ENCODE measurements at regions not wholly inside any gene's neighbourhood (a gene's known extent, or its start where the extent isn't known, plus 50 kb on each side); places are given as distances from the start of the nearest gene placed in this dataset.
"Not testable (repeated sequence)": the region's sequence is repeated elsewhere in the genome, so short reads cannot be mapped to it uniquely, and the experiment has no call there.

GRCh38 chr5:125487231-125487630 lies 740.8 kb upstream of the ZNF608 start:
- Histone ChIP-seq H3K27me3 (ENCODE audit: control insufficient read depth in 2 of 2, insufficient read depth in 2 of 2, low read length in 2 of 2) (no peaks in the 10 kb centered on the region), H3K9ac (replicated peaks; ENCODE audit: extremely low read depth, insufficient read depth, low read length) (no peak overlapping the region), H3K27ac (ENCODE audit: insufficient read depth, low read depth, low read length) (no peak overlapping the region), H3K9me3 (replicated peaks; ENCODE audit: control insufficient read depth, insufficient read depth, low read length) (no peaks in the 10 kb centered on the region), H3K9me1 (replicated peaks; ENCODE audit: control insufficient read depth, extremely low read depth, insufficient read depth, low read length) (no peaks in the 10 kb centered on the region), H3K4me1 (ENCODE audit: control insufficient read depth, extremely low read depth, insufficient read depth, low read length) (peaks cover 36% of the 10 kb centered on the region), H3K4me2 (ENCODE audit: insufficient read depth, low read length) (no peak overlapping the region), H2AFZ (ENCODE audit: low read depth, low read length) (peak overlapping the region; percentile 68), H3K36me3 (ENCODE audit: control insufficient read depth in 2 of 2, extremely low read depth in 1 of 2, insufficient read depth in 2 of 2, low read length in 2 of 2) (no peaks in the 10 kb centered on the region), H3K4me3 (replicated peaks in 1 of 3; ENCODE audit: insufficient read depth in 1 of 3, low read depth in 1 of 3, low read length in 3 of 3) (no peak overlapping the region), H4K20me1 (replicated peaks; ENCODE audit: control insufficient read depth, extremely low read depth, insufficient read depth, low read length) (no peaks in the 10 kb centered on the region), H3K79me2 (ENCODE audit: control insufficient read depth, insufficient read depth, low read length) (no peaks in the 10 kb centered on the region)
- BruUV-seq (replicated peaks) = no TSS peak
- ChIA-PET CTCF (no interaction called here), POLR2A (no interaction called here)
- FAIRE-seq = no peak
- DNase-seq (ENCODE audit: low read depth, low spot score) = no peak
- TF ChIP-seq POLR2A (IDR thresholded peaks at IDR 0.05; ENCODE audit: low read depth, low read length) (no peak), POLR2AphosphoS5 (IDR thresholded peaks at IDR 0.05; ENCODE audit: insufficient read depth, low read depth, low read length) (no peak), JUN (IDR thresholded peaks at IDR 0.05; ENCODE audit: borderline replicate concordance, insufficient read depth, insufficient read length, low read depth) (no peak), FOS (IDR thresholded peaks at IDR 0.05; ENCODE audit: borderline replicate concordance, insufficient read depth, low read length) (no peak), GATA2 (IDR thresholded peaks at IDR 0.05; ENCODE audit: insufficient read depth, insufficient read length, low read depth, low read length) (no peak), EZH2 (IDR thresholded peaks at IDR 0.05; ENCODE audit: borderline replicate concordance, low read depth, low read length, severe bottlenecking) (no peak)
- intact Hi-C loops (cut with micrococcal nuclease) = loop anchor here (5.0 to 10.0 kb wide), 3 partner anchors 172 to 1605 kb away; no protein-coding TSS in a partner anchor
- dilution Hi-C loops (cut with MboI; ENCODE audit: extremely low pct_ligation_motif_present, low sequenced_read_pairs) = no loop called here

- intact Hi-C loops (cut with micrococcal nuclease) = loop anchor here (5.0 to 10.0 kb wide), 3 partner anchors 173 to 1605 kb away; no protein-coding TSS in a partner anchor
- H4K20me1 ChIP-seq (replicated peaks; ENCODE audit: control insufficient read depth, extremely low read depth, insufficient read depth, low read length); H3K27me3 ChIP-seq (ENCODE audit: control insufficient read depth in 2 of 2, insufficient read depth in 2 of 2, low read length in 2 of 2); H3K36me3 ChIP-seq (ENCODE audit: control insufficient read depth in 2 of 2, extremely low read depth in 1 of 2, insufficient read depth in 2 of 2, low read length in 2 of 2); POLR2A ChIA-PET; H2AFZ ChIP-seq (ENCODE audit: low read depth, low read length); FAIRE-seq; CTCF ChIA-PET; BruUV-seq (replicated peaks); H3K9me3 ChIP-seq (replicated peaks; ENCODE audit: control insufficient read depth, insufficient read depth, low read length); H3K9me1 ChIP-seq (replicated peaks; ENCODE audit: control insufficient read depth, extremely low read depth, insufficient read depth, low read length); H3K9ac ChIP-seq (replicated peaks; ENCODE audit: extremely low read depth, insufficient read depth, low read length); H3K4me2 ChIP-seq (ENCODE audit: insufficient read depth, low read length); H3K4me3 ChIP-seq (replicated peaks in 1 of 3; ENCODE audit: insufficient read depth in 1 of 3, low read depth in 1 of 3, low read length in 3 of 3); H3K79me2 ChIP-seq (ENCODE audit: control insufficient read depth, insufficient read depth, low read length); H3K27ac ChIP-seq (ENCODE audit: insufficient read depth, low read depth, low read length); dilution Hi-C loops (cut with MboI; ENCODE audit: extremely low pct_ligation_motif_present, low sequenced_read_pairs); DNase-seq (ENCODE audit: low read depth, low spot score): not testable (repeated sequence)
- H3K4me1 ChIP-seq (ENCODE audit: control insufficient read depth, extremely low read depth, insufficient read depth, low read length) = peaks cover 36% of the 10 kb centered on the region
Observed at GRCh38 chr5:125487652-125488051, 741.2 kb upstream of the ZNF608 start.

Measured in endothelial cell of umbilical vein (primary cell).